Left ventricle myocardium inferior (tissue), 1 donor: ENCODE measurements at regions not wholly inside any gene's neighbourhood (a gene's known extent, or its start where the extent isn't known, plus 50 kb on each side); places are given as distances from the start of the nearest gene placed in this dataset.

ENCODE experiments used
- DNase-seq: peaks from one replicate; pipeline ENCODE4 v3.0.0-alpha.2; 2020
- H3K27ac ChIP-seq: fragments of 200-600 bp; replicated peaks from 2 replicates; pipeline ENCODE4 v1.8.0; 2021
- H3K27me3 ChIP-seq: fragments of 200-600 bp; 2 replicates; pipeline ENCODE4 v1.8.0; 2021; ENCODE audit warnings: low read depth
- H3K36me3 ChIP-seq: fragments of 200-600 bp; 2 replicates; pipeline ENCODE4 v1.8.0; 2021
- H3K4me1 ChIP-seq: fragments of 200-600 bp; 2 replicates; pipeline ENCODE4 v1.8.0; 2021
- H3K4me3 ChIP-seq: fragments of 200-600 bp; 2 replicates; pipeline ENCODE4 v1.8.0; 2021; ENCODE audit warnings: mild to moderate bottlenecking, moderate library complexity
- H3K9me3 ChIP-seq: fragments of 200-600 bp; replicated peaks from 2 replicates; pipeline ENCODE4 v1.8.0; 2021
- CTCF ChIP-seq: fragments of 200-600 bp; IDR thresholded peaks from 2 replicates; pipeline ENCODE4 v1.8.0; 2021; ENCODE audit warnings: antibody characterized with exemption, mild to moderate bottlenecking, borderline replicate concordance
- intact Hi-C: fragments of 100-400 bp; cut with micrococcal nuclease; formaldehyde crosslinking; loops from one replicate; pipeline ENCODE4 v1.11.0; 2022
- donor health status: DM: no; HTN: yes; CAD: no; lungs with severe emphysema.

- no peak for TF ChIP-seq CTCF
- H3K9me3 ChIP-seq = no peaks in the 10 kb centered on the region
- no peak overlapping the region for H3K27ac ChIP-seq
- no peak for DNase-seq
- intact Hi-C loops = no loop called here
- H3K36me3 ChIP-seq = no peaks in the 10 kb centered on the region
- no peak overlapping the region for H3K4me3 ChIP-seq
- H3K4me1 ChIP-seq = no peaks in the 10 kb centered on the region
- peaks cover 6% of the 10 kb centered on the region for H3K27me3 ChIP-seq
Observed at GRCh38 chr12:9392842-9393241, 184.6 kb upstream of the PZP start.

GRCh38 chr12:9391815-9392214 is 183.6 kb upstream of the PZP start:
- peaks cover 6% of the 10 kb centered on the region for H3K27me3 ChIP-seq
- no peaks in the 10 kb centered on the region for H3K4me1 ChIP-seq
- H3K36me3 ChIP-seq = no peaks in the 10 kb centered on the region
- no peak overlapping the region for H3K4me3 ChIP-seq
- no peaks in the 10 kb centered on the region for H3K9me3 ChIP-seq
- DNase-seq = no peak
- intact Hi-C loops = no loop called here
- no peak overlapping the region for H3K27ac ChIP-seq
- TF ChIP-seq CTCF = no peak

GRCh38 chr12:9390761-9391160 is 182.6 kb upstream of the PZP start:
- peaks cover 6% of the 10 kb centered on the region for H3K27me3 ChIP-seq
- DNase-seq = no peak
- H3K9me3 ChIP-seq = no peaks in the 10 kb centered on the region
- H3K27ac ChIP-seq = no peak overlapping the region
- no peak for TF ChIP-seq CTCF
- no peaks in the 10 kb centered on the region for H3K4me1 ChIP-seq
- no peak overlapping the region for H3K4me3 ChIP-seq
- intact Hi-C loops = no loop called here
- no peaks in the 10 kb centered on the region for H3K36me3 ChIP-seq

GRCh38 chr12:9389796-9390195 is 181.6 kb upstream of the PZP start:
- TF ChIP-seq CTCF = no peak
- no peak overlapping the region for H3K4me3 ChIP-seq
- H3K27me3 ChIP-seq = peaks cover 6% of the 10 kb centered on the region
- H3K27ac ChIP-seq = no peak overlapping the region
- H3K9me3 ChIP-seq = no peaks in the 10 kb centered on the region
- H3K36me3 ChIP-seq = no peaks in the 10 kb centered on the region
- DNase-seq = no peak
- H3K4me1 ChIP-seq = no peaks in the 10 kb centered on the region
- intact Hi-C loops = no loop called here

GRCh38 chr12:9388379-9388778 is 180.2 kb upstream of the PZP start:
- DNase-seq = no peak
- Histone ChIP-seq H3K9me3 (no peaks in the 10 kb centered on the region), H3K36me3 (no peaks in the 10 kb centered on the region), H3K27me3 (peaks cover 6% of the 10 kb centered on the region), H3K4me3 (no peak overlapping the region), H3K4me1 (no peaks in the 10 kb centered on the region), H3K27ac (no peak overlapping the region)
- intact Hi-C loops = no loop called here
- TF ChIP-seq CTCF = no peak

GRCh38 chr12:9387450-9387849 is 179.3 kb upstream of the PZP start:
- H3K27ac ChIP-seq = no peak overlapping the region
- no peaks in the 10 kb centered on the region for H3K4me1 ChIP-seq
- H3K36me3 ChIP-seq = no peaks in the 10 kb centered on the region
- H3K9me3 ChIP-seq = no peaks in the 10 kb centered on the region
- no peaks in the 10 kb centered on the region for H3K27me3 ChIP-seq
- no peak overlapping the region for H3K4me3 ChIP-seq
- DNase-seq = no peak
- intact Hi-C loops = no loop called here
- no peak for TF ChIP-seq CTCF
